ENCODE measurements at regions not wholly inside any gene's neighbourhood (a gene's known extent, or its start where the extent isn't known, plus 50 kb on each side); places are given as distances from the start of the nearest gene placed in this dataset.

GRCh38 chr2:104045071-104045470, 808.8 kb upstream of the POU3F3 start:
- no peak for DNase-seq (ENCODE audit: low spot score)

DNA sequence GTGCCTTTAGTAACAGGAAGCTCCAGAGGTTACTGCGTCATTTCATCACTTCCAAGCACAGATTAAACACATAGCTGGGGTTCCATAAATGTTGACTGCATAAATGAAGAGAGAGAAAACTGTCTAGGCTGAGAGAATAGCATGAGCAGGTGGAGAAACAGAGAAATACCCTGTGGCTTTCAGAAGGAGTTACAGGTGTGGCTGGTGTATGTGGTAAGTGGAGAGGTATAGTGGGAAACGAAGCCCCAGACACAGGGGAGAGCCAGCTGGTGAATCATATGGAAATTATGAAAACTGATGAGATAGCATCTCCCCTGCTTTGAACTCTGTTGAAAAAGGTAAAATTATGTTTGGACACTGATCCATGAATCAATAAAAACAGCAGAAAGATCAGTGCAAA, 807.4 kb upstream of the POU3F3 start:
- no peak for DNase-seq (ENCODE audit: low spot score)

- no peak for DNase-seq (ENCODE audit: low spot score)
Measured at GRCh38 chr2:104047516-104047915, 806.4 kb upstream of the POU3F3 start.

DNA sequence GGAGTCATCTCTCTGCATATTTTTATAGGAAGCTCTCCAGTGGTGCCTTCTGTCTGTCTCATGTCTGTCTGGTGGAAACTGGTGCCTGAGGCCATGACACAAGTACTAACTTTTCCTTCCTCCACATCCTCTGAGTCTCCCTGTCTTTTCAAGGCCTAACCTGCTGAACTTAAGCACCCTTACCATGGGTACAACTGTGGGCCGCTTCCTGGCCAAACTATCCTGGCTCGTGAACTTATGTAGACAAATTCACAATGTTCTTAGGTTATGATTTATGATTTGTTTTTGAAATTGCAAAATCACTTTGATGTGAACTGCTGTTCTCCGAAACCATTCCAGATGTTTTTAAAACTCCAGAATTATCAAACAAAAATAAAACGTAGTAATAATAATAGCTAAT, 804.5 kb upstream of the POU3F3 start:
- no peak for DNase-seq (ENCODE audit: low spot score)

- no peak for DNase-seq (ENCODE audit: low spot score)
Measured at GRCh38 chr2:104049981-104050380, 803.9 kb upstream of the POU3F3 start.

DNA sequence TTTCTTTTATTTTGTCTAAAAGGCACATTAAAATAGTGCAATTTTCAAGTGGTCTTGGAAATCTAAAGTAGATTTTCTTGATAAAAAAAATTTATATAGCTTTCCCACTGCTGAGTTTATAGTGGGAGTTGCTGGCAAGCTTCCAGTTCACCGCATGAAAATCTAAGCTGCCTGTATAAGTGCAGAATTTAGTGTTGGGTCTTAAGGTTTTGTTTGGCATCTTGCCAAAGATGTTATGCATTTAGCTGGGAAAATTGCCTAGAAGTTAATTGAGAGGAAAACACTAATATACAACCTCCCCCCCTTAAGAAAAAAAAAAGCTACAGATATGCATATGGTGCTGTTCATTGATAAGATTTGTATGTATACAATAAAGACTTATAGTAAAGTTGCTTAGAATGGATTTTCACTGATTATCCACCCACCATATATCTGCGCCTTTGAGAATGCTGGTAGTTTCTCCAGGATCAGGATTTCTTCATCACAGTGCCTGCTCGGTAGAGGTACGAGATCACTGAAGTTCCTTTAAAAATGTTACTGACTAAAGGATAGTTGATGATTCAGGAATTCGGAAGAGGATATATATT, 803.2 kb upstream of the POU3F3 start:
- DNase-seq (ENCODE audit: low spot score): no peak

DNA sequence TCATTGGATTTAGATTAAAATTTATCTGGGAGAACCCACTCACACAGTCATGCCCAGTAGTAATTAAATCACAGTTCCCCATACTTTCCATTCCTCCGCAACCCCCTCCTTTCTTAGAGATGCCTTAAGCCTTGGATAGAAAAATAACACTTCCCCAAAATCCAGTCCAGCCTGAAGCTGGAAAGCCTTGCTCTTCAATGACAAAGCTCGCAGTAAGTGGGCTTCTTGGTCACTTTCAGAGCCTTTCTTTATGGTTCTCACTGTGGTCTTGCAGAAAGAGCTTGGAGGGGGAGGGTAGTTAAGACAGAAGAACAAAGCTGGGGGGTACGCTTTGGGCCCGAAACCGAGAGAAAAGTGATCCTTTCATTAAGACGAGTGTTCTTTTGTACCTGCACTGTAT, 802.1 kb upstream of the POU3F3 start:
- DNase-seq (ENCODE audit: low spot score): no peak

DNA sequence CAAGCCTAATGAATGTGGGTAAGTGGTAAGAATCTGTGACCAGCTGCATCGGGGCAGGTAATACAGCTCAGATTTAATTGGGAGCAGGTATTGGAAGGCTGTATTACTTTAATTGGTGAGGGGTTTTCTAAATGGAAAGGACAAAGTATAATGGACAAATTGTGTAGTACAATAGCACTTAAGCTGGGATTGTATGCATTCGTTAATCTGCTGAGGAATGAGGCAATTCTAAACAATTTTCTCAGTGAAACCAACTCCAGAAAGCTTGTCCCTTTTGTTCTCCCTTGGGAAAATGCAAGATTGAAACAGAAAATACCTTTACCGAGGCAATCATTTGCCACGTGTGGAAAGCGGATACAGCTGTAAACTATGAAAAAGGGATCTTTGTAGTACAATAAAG, 801.6 kb upstream of the POU3F3 start:
- no peak for DNase-seq (ENCODE audit: low spot score)

DNA sequence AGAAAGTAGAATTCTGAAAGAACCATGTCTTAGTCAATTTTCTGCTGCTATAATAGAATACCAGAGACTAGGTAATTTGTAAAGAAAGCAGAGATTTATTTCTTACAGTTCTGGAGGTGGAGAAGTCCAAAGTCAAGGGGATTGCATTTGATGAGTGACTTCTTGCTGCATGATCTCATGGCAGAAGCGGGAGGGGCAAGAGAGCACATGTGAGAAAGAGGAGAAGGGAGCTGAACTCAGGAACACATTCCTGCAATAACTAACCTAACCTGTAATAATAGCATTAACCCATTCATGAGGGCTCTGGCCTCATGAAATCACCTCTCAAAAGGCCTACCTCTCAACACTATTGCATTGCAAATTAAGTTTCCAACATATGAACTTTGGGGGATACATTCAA, 797.5 kb upstream of the POU3F3 start:
- DNase-seq (ENCODE audit: low spot score): no peak

DNA sequence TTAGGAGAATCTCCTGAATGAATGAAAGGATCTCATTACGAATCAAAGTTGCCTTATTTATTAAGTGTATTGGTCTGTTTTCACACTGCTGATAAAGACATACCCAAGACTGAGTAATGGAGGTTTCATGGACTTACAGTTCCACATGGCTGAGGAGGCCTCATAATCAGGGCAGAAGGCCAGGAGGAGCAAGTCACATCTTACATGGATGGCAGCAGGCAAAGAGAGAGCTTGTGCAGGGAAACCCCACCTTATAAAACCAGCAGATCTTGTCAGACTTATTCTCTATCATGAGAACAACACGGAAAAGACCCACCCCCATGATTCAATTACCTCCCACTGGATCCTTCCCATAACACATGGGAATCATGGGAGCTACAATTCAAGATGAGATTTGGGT, 785.2 kb upstream of the POU3F3 start:
- DNase-seq (ENCODE audit: low spot score): no peak

DNA sequence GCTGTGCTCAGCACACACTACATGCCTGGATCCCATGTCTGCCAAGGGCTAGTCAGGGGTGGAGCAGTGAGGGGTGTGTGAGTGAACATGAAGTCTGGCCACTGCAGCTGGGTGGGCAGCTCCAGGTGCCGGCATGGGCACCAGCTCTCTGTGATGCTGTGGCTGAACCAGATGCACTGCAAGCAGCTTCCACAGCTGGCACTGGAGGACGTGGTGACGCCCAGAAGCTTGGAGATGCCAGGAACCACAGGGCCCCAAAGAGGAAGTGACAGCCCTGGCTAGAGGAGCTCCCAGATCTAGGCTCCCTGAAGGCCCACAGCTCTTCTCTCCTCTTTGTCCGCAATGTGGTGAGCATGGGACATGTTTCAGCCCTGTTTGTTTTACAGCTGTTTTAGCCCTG, 776.3 kb upstream of the POU3F3 start:
- DNase-seq (ENCODE audit: low spot score): no peak

- no peak for DNase-seq (ENCODE audit: low spot score)
Measured at GRCh38 chr2:104078431-104079157, 775.3 kb upstream of the POU3F3 start.

- DNase-seq (ENCODE audit: low spot score): no peak
Measured at GRCh38 chr2:104088745-104089144, 765.2 kb upstream of the POU3F3 start.

GRCh38 chr2:104090407-104090806, 763.5 kb upstream of the POU3F3 start:
- no peak for DNase-seq (ENCODE audit: low spot score)

DNA sequence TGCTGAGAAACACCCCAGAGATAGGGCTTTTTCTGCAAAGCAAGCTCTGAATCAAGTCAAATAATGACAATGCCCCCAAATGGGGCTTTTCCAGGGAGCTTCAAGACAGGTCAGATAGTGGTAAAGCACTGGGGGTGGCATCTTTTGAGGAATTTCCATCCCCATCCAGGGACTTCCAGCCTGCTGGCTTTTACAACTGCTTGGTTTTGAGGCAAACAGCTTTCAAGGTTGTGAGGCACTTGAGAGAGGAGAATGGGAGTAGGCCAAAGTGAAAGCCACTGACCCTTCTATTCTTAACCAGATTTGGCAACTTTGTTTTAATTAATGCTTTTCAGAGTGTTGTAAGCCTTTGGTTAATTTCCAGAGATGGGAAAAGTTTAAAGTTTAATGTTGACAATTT, 762.0 kb upstream of the POU3F3 start:
- DNase-seq (ENCODE audit: low spot score): no peak

- DNase-seq (ENCODE audit: low spot score): no peak
Measured at GRCh38 chr2:104092886-104093285, 761.0 kb upstream of the POU3F3 start.

DNA sequence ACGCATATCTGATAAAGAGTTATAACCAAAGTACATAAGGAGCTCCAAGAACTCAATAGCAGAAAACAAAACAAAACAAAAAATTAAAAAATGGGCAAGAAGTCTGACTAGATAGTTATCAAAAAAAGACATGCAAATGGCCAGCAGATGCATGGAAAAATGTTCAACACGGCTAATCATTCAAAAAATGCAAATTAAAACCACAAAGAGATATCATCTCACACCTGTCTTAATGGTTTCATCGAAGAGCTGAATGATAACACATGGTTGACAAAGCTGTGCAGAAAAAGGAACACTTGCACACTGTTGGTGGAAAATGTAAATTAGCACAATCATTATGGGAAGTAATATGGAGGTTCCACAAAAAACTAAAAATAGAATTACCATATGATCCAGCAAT, 751.3 kb upstream of the POU3F3 start:
- no peak for DNase-seq (ENCODE audit: low spot score)

DNA sequence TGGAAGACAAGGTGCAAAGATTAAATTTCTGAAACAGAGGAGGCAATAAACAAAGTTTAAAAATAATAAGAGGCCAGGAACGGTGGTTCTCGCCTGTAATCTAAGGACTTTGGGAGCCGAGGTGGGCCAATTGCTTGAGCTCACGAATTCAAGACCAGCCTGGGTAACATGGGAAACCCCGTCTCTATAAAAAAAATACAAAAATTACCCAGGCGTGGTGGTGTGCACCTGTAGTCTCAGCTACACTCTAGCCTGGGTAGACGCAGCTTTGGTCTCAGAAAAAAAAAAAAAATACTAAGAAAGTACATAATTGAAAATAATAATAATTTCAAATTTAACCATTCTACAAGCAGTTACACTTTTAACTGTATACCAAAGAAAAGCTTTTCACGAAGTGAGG, 744.6 kb upstream of the POU3F3 start:
- DNase-seq (ENCODE audit: low spot score): no peak

DNA sequence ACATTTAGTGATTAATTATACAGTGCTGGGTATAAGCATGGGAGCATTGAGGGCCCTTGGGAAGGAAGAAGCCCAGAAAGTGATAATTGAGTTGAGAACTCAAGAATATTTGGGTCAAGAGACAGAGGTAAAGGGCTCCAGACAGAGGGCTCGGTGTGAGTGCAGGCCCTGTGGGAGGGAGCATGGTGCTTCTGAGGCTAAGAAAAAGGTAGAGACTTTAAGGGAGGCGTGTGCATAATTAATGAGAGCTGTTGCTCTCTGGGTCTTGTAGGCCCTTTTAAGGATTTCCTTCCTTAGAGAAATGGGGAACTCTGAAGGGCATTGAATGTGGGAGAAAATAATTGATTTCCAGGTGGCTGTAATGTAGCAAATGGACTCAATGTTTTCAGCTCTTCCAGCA, 735.0 kb upstream of the POU3F3 start:
- DNase-seq (ENCODE audit: low spot score): no peak

DNA sequence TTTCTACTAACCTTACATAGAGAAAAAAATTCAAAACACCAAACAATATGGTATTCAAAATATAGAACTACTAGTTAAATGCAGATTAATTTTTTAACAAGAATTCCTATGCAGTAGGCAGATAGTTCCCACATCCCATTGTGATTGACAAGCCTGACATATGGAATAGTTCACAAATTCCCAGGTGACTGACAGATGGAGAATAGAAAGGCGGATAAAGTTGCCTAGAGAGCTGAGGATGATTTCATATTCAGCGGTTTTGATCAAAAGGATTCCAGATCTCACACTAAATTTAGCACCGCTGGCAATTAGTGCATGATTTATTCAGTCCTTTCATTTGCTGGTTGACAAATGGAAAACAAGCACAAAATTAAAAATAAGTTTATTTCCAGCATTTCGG, 733.7 kb upstream of the POU3F3 start:
- DNase-seq (ENCODE audit: low spot score): no peak

DNA sequence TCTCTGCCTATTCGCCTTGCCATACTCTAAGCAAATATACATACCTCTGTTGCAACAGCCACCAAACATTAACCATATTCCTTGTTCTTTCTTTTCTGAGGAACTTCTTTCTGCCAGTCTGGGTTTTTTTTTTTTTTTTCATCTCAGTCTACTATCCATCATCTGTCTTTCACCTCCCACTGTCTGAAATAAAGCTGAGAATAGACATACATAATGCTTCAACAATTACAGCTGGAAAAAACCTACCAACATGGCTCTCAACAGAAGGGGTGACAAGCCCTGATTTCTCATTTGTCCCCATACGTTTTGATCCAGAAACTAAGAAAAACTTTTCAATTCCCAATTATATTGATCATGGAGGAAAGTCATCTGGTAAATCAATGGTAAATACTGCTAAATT, 728.8 kb upstream of the POU3F3 start:
- DNase-seq (ENCODE audit: low spot score): no peak

DNA sequence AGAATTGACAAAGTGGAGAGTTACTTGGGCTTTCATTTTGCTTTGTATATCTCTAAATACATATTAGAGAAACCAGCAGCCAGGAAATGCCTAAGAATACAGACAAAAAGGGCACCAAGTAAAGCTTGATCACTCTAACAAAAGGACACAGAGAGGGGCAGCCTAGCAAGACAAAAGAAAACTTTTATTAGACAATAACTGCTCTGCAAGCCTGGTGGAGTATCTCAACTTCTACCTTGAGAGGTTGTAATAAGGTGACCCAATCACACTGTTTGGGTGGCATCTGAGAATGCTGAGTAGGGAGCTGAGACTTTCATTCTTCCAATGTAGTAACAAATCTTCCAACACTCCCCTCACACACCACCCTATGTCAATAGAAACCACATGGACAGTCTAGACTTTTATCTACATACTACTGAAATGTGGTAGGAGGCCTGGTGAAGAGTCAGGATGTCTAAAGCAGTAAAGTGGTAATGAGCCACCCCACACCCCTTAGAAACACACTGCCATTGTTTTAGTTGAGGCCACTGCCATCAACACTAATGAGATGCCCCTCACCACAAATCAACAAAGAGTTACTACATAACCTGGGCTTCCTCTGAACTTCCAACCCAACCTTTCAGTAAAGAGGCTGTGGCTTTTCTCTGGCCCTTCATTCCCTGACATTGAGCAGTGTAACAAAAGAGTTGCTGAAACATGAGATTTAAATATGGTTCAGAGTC, 726.7 kb upstream of the POU3F3 start:
- DNase-seq (ENCODE audit: low spot score): no peak

DNA sequence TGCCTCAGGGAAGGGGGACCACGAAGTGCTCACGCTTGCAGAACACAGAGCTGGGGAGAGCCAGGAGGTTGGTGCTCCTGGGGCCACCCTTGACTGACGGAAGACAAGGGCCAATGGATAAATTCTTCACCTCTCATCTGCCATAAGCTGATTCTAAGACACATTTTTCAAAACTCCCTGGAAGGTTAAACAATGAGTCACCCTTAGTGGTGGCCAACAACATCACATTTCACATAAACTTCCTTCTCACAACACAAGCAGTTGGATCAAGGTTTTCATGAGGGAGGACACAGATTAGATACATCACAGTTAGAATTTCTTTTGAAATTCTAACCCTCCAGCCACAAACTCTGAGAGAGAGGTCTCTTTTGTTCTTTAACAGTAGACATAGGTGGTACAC, 713.6 kb upstream of the POU3F3 start:
- no peak for DNase-seq (ENCODE audit: low spot score)

GRCh38 chr2:104158191-104158590, 695.7 kb upstream of the POU3F3 start:
- no peak for DNase-seq (ENCODE audit: low spot score)

All from globus pallidus (tissue), 1 donor.